ENCODE measurements at regions not wholly inside any gene's neighbourhood (a gene's known extent, or its start where the extent isn't known, plus 50 kb on each side); places are given as distances from the start of the nearest gene placed in this dataset.

DNA sequence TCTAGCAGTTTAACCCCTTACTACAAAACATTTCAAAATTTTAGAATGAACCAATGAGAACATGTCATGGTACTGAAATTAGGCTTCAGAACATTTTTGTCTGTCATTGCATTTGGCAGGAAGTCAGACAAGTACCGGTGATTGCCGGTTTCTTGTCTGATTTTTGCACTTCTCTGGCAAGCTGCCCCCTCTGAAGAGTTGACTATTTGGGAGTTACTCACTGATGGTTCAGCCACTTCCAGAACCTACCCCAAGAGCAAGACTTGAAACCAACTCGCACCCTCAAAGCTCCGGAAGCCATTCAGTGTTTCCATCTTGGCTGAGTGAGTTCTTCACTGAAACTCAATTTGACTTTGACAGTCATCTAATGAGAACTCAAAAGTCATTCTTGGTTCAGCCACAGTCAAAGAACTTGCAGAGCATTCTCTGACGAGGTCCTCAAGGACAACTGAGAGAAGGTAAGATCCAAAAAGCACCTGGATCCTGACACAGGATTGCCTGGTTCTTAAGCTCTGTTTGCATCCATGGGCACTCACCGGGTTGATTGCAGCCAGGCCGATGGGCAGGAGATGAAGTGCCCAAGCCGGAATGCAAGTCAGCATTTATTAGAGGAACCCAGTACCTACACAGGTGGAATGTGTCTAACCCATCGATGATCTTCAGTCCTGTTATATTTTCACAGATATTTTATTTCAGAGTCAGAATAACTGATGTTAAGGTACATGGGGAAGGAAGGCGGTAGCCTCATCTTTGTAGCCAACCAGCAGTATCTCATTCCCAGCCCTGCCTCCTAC is 93.6 kb downstream of the USP22 start:
- Histone ChIP-seq H3K27ac (no peak overlapping the region), H2AFZ (no peak overlapping the region), H3K9ac (no peak overlapping the region), H3K4me3 (ENCODE audit: low read depth, low read length) (no peak overlapping the region), H3K36me3 (ENCODE audit: control insufficient read depth, insufficient read depth, low read length) (no peaks in the 10 kb centered on the region), H3K79me2 (no peaks in the 10 kb centered on the region), H3K9me3 (ENCODE audit: control insufficient read depth, low read length) (no peaks in the 10 kb centered on the region), H3K27me3 (ENCODE audit: control insufficient read depth, insufficient read depth, low read length) (no peaks in the 10 kb centered on the region), H3K4me1 (no peaks in the 10 kb centered on the region), H3K4me2 (ENCODE audit: low read length) (no peak overlapping the region)
- TF ChIP-seq, protein P1, sequence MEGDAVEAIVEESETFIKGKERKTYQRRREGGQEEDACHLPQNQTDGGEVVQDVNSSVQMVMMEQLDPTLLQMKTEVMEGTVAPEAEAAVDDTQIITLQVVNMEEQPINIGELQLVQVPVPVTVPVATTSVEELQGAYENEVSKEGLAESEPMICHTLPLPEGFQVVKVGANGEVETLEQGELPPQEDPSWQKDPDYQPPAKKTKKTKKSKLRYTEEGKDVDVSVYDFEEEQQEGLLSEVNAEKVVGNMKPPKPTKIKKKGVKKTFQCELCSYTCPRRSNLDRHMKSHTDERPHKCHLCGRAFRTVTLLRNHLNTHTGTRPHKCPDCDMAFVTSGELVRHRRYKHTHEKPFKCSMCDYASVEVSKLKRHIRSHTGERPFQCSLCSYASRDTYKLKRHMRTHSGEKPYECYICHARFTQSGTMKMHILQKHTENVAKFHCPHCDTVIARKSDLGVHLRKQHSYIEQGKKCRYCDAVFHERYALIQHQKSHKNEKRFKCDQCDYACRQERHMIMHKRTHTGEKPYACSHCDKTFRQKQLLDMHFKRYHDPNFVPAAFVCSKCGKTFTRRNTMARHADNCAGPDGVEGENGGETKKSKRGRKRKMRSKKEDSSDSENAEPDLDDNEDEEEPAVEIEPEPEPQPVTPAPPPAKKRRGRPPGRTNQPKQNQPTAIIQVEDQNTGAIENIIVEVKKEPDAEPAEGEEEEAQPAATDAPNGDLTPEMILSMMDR (IDR thresholded peaks at IDR 0.05) = no peak
